ENCODE measurements at regions not wholly inside any gene's neighbourhood (a gene's known extent, or its start where the extent isn't known, plus 50 kb on each side); places are given as distances from the start of the nearest gene placed in this dataset.

DNA sequence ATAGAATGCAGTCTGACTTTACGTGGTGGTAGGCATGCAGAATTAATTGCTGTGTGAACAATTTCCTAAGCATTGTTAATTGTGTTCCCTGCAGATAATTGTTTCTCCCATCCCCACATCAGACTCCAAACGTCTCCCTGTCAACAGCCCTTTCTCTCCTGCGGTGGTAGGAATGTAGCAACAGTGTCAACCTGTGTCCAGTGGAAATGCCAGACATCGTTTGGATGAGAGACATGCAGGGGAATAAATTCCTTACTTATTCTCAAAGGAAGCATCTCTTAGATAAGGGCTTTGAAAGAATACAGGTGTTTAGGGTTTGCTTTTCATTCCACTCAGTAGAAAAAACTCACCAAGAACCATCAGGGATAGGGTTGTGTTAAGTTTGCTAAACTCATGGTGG, 245.3 kb upstream of the WWC1 start:
- TF ChIP-seq, protein P1, sequence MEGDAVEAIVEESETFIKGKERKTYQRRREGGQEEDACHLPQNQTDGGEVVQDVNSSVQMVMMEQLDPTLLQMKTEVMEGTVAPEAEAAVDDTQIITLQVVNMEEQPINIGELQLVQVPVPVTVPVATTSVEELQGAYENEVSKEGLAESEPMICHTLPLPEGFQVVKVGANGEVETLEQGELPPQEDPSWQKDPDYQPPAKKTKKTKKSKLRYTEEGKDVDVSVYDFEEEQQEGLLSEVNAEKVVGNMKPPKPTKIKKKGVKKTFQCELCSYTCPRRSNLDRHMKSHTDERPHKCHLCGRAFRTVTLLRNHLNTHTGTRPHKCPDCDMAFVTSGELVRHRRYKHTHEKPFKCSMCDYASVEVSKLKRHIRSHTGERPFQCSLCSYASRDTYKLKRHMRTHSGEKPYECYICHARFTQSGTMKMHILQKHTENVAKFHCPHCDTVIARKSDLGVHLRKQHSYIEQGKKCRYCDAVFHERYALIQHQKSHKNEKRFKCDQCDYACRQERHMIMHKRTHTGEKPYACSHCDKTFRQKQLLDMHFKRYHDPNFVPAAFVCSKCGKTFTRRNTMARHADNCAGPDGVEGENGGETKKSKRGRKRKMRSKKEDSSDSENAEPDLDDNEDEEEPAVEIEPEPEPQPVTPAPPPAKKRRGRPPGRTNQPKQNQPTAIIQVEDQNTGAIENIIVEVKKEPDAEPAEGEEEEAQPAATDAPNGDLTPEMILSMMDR (IDR thresholded peaks at IDR 0.05; ENCODE audit: poor library complexity), result no peak
- TF ChIP-seq EZH2phosphoT487 (IDR thresholded peaks at IDR 0.05; ENCODE audit: low read depth, severe bottlenecking, unreplicated experiment), result no peak

Measured in hepatocyte (in vitro differentiated cells).